ENCODE measurements at regions not wholly inside any gene's neighbourhood (a gene's known extent, or its start where the extent isn't known, plus 50 kb on each side); places are given as distances from the start of the nearest gene placed in this dataset.

DNA sequence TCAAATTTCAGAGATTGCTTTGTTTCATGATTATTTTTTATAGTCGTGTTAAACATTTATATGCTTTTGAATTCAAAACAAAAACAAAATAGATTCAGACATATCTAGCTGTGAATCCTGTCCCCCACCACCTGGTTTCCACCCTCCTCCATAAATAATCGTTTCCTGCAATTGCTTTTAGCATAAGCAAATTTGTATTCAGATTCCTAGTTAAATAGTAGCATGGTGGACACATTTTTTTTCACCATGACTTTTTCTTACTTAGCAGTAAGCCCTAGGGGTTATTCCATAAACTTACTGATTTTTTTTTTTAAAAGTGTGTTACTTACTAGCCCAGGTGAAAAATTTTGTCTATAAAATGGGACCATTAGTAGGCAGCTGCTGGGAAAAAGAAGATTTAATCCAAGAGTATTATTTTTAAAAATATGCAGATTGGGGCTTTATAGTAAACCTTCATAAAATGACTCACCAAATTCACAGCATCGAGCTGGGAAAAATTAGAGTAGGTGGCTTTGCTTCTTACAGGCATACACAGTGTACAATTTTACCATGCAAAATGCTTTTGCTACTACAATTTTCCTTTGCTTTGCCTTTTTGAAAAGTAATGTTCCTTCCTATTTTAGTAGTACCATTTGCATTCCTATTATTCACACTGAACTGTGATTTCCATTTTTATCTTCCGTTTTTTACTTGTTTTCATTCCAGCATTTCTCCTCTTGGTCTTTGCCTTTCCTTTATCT is 117.8 kb downstream of the BTG1 start:
- H3K9me2 ChIP-seq (replicated peaks; ENCODE audit: insufficient read depth, low read length), result no peaks in the 10 kb centered on the region
- no peaks in the 10 kb centered on the region for H4K20me1 ChIP-seq (ENCODE audit: insufficient read depth, low read length)
- TF ChIP-seq EZH2 (optimal IDR thresholded peaks at IDR 0.05; ENCODE audit: low read depth, low read length) (no peak), EZH2phosphoT487 (IDR thresholded peaks at IDR 0.05; ENCODE audit: low read length) (no peak)
- TF ChIP-seq, protein P1, sequence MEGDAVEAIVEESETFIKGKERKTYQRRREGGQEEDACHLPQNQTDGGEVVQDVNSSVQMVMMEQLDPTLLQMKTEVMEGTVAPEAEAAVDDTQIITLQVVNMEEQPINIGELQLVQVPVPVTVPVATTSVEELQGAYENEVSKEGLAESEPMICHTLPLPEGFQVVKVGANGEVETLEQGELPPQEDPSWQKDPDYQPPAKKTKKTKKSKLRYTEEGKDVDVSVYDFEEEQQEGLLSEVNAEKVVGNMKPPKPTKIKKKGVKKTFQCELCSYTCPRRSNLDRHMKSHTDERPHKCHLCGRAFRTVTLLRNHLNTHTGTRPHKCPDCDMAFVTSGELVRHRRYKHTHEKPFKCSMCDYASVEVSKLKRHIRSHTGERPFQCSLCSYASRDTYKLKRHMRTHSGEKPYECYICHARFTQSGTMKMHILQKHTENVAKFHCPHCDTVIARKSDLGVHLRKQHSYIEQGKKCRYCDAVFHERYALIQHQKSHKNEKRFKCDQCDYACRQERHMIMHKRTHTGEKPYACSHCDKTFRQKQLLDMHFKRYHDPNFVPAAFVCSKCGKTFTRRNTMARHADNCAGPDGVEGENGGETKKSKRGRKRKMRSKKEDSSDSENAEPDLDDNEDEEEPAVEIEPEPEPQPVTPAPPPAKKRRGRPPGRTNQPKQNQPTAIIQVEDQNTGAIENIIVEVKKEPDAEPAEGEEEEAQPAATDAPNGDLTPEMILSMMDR (IDR thresholded peaks at IDR 0.05; ENCODE audit: low read length), result no peak
- H3K36me3 ChIP-seq (replicated peaks; ENCODE audit: insufficient read depth, low read length), result no peaks in the 10 kb centered on the region
- H3K27ac ChIP-seq (ENCODE audit: low read length), result no peak overlapping the region
- H3K4me2 ChIP-seq (ENCODE audit: low read depth, low read length), result no peak overlapping the region
- no peak overlapping the region for H2AFZ ChIP-seq (ENCODE audit: low read length)
- H3K79me2 ChIP-seq (ENCODE audit: low read length), result no peaks in the 10 kb centered on the region
- H3K9ac ChIP-seq (ENCODE audit: low read length), result no peak overlapping the region
- no peaks in the 10 kb centered on the region for H3K9me3 ChIP-seq (replicated peaks; ENCODE audit: insufficient read depth, low read length)
- H3K4me1 ChIP-seq (ENCODE audit: low read length), result 0 out of 2 replicates have a peak, but pooled peaks cover 9% of the 10 kb centered on the region
- H3K4me3 ChIP-seq (ENCODE audit: low read length), result no peak overlapping the region
- no peaks in the 10 kb centered on the region for H3F3A ChIP-seq (ENCODE audit: insufficient read depth, low read length)
- no peaks in the 10 kb centered on the region for H3K27me3 ChIP-seq (replicated peaks; ENCODE audit: insufficient read depth, low read length)
- no peak for DNase-seq

DNA sequence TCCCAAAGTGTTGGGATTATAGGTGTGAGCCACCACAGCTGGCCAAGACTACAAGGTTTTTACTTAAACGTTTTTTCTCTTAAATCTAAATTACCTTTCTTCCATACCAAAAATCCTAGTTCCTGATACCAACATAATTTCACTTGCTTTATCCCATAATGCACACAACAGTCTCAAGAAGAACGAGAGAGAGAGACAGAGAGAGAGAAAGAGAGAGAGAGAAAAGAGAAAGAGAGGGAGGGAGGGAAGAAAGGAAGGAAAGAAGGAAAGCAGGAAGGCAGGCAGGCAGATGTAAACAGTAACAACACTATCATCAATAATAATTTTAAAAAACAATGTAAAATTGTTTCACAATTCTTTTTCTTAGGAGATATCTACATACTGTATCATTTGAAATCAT is 118.4 kb downstream of the BTG1 start:
- TF ChIP-seq, protein P1 (IDR thresholded peaks at IDR 0.05; ENCODE audit: low read length), result no peak
- Histone ChIP-seq H3K27ac (ENCODE audit: low read length) (no peak overlapping the region), H3K36me3 (replicated peaks; ENCODE audit: insufficient read depth, low read length) (no peaks in the 10 kb centered on the region), H3K4me1 (ENCODE audit: low read length) (0 out of 2 replicates have a peak, but pooled peaks cover 9% of the 10 kb centered on the region), H3K4me2 (ENCODE audit: low read depth, low read length) (no peak overlapping the region), H3K4me3 (ENCODE audit: low read length) (no peak overlapping the region), H4K20me1 (ENCODE audit: insufficient read depth, low read length) (no peaks in the 10 kb centered on the region), H3F3A (ENCODE audit: insufficient read depth, low read length) (no peaks in the 10 kb centered on the region), H2AFZ (ENCODE audit: low read length) (no peak overlapping the region), H3K9me2 (replicated peaks; ENCODE audit: insufficient read depth, low read length) (no peaks in the 10 kb centered on the region), H3K27me3 (replicated peaks; ENCODE audit: insufficient read depth, low read length) (no peaks in the 10 kb centered on the region), H3K9me3 (replicated peaks; ENCODE audit: insufficient read depth, low read length) (no peaks in the 10 kb centered on the region), H3K9ac (ENCODE audit: low read length) (no peak overlapping the region), H3K79me2 (ENCODE audit: low read length) (no peaks in the 10 kb centered on the region)
- DNase-seq, result no peak

DNA sequence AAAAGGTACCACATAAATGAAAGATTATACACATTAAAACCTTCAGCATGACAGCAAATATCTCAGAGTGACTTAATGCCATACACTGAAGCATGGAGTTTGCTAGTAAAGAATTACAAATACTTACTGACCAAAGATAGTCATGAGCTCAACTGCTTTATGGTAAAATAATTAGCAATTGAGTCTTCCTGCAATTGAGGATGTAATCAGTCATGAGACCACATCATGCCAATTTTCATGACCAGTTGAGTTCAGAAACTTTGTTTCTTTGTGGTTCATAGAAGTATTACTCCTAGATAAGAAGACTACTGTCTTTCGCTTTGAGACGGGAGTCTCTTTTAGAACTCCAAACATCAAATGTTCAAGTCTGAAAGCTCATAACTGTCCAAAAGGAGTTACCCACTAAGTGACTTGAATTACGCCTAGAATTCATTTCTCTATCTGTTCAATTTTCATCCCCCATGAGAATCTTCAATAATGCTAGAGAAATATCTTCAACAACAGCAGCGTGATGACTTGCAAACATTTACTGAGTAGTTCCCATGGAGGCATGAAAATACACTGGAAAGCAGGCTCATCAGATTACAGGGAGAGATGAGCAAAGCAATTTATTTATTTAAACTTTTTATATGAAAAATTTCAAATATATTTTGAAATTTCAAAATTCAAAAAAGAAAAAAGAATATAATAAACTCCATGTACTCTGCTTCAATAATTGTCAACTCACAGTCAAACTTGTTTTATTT is 120.0 kb downstream of the BTG1 start:
- DNase-seq, result no peak

More for the DNA sequence above, 120.0 kb downstream of the BTG1 start:
- H3K4me1 ChIP-seq (ENCODE audit: low read length), result 0 out of 2 replicates have a peak, but pooled peaks cover 7% of the 10 kb centered on the region
- H3K4me2 ChIP-seq (ENCODE audit: low read depth, low read length), result no peak overlapping the region
- no peaks in the 10 kb centered on the region for H3K36me3 ChIP-seq (replicated peaks; ENCODE audit: insufficient read depth, low read length)
- no peaks in the 10 kb centered on the region for H3K27me3 ChIP-seq (replicated peaks; ENCODE audit: insufficient read depth, low read length)
- TF ChIP-seq EZH2 (optimal IDR thresholded peaks at IDR 0.05; ENCODE audit: low read depth, low read length) (no peak), EZH2phosphoT487 (IDR thresholded peaks at IDR 0.05; ENCODE audit: low read length) (no peak)
- TF ChIP-seq, protein P1 (IDR thresholded peaks at IDR 0.05; ENCODE audit: low read length), result no peak
- no peaks in the 10 kb centered on the region for H3K9me2 ChIP-seq (replicated peaks; ENCODE audit: insufficient read depth, low read length)
- no peak overlapping the region for H3K4me3 ChIP-seq (ENCODE audit: low read length)
- no peak overlapping the region for H3K9ac ChIP-seq (ENCODE audit: low read length)
- no peaks in the 10 kb centered on the region for H3K79me2 ChIP-seq (ENCODE audit: low read length)
- H3F3A ChIP-seq (ENCODE audit: insufficient read depth, low read length), result no peaks in the 10 kb centered on the region
- H3K9me3 ChIP-seq (replicated peaks; ENCODE audit: insufficient read depth, low read length), result no peaks in the 10 kb centered on the region
- H3K27ac ChIP-seq (ENCODE audit: low read length), result no peak overlapping the region
- H2AFZ ChIP-seq (ENCODE audit: low read length), result no peak overlapping the region
- H4K20me1 ChIP-seq (ENCODE audit: insufficient read depth, low read length), result no peaks in the 10 kb centered on the region
